ENCODE measurements at regions not wholly inside any gene's neighbourhood (a gene's known extent, or its start where the extent isn't known, plus 50 kb on each side); places are given as distances from the start of the nearest gene placed in this dataset.
A peak's percentile ranks its signal among the peaks of the same experiment; 100 is the strongest.

DNA sequence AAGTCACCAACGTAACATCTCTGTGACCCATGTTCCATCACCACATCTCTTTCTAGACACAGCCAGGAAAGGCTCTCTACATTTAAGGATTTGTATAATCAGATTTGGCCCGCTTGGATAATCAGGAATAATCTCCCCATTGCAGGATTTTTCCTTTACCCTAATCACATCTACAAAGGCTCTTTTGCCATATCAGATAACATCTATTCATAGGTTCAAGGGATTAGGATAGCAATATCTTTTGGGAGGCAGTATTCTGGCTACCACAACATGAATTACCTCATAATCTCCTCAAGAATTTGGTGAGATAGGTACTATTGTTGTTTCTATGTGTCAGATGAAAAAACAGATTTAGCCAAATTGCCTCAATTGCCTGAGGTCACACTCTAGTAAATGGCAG lies 142.8 kb upstream of the UBASH3B start:
- Histone ChIP-seq H3K27ac (ENCODE audit: low read depth in 1 of 2, low read length in 1 of 2) (no peak overlapping the region), H3K36me3 (ENCODE audit: control insufficient read depth in 2 of 2, insufficient read depth in 2 of 2, low read length in 1 of 2) (no peaks in the 10 kb centered on the region), H3K27me3 (ENCODE audit: control insufficient read depth in 2 of 2, insufficient read depth in 1 of 2, low read length in 1 of 2) (no peaks in the 10 kb centered on the region), H3K4me3 (ENCODE audit: low read length in 2 of 2) (no peak overlapping the region), H3K9me3 (ENCODE audit: control insufficient read depth in 2 of 2, insufficient read depth in 1 of 2, low read length in 1 of 2) (no peaks in the 10 kb centered on the region), H3K4me1 (ENCODE audit: control insufficient read depth in 2 of 2, insufficient read depth in 2 of 2, low read length in 2 of 2) (no peaks in the 10 kb centered on the region)
- 90% methylated on average over 2 of the region's 2 CpGs for WGBS
- no peak for DNase-seq (ENCODE audit: low read depth in 6 of 9, low spot score in 9 of 9)

DNA sequence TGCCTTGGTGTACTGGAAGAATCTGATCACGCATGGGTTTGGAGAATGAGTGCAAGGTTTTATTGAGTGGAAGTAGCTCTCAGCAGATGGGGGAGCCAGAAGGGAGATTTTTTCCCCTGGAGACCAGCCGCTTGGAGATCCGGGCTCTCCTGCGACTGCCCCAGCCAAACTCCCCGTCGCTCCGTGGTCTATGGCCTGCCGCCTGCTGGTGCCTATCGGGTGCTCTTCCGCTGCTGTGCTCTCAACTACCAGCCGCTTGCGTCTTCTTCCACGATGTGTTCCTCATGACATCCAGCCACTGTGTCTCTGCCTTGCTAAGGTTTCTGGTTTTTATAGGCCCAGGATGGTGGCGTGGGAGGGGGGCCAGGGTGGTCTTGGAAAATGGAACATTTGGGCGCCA lies 145.6 kb upstream of the UBASH3B start:
- Histone ChIP-seq H3K27me3 (ENCODE audit: control insufficient read depth in 2 of 2, insufficient read depth in 1 of 2, low read length in 1 of 2) (no peaks in the 10 kb centered on the region), H3K36me3 (ENCODE audit: control insufficient read depth in 2 of 2, insufficient read depth in 2 of 2, low read length in 1 of 2) (no peaks in the 10 kb centered on the region), H3K27ac (ENCODE audit: low read depth in 1 of 2, low read length in 1 of 2) (no peak overlapping the region), H3K4me3 (ENCODE audit: low read length in 2 of 2) (no peak overlapping the region), H3K9me3 (ENCODE audit: control insufficient read depth in 2 of 2, insufficient read depth in 1 of 2, low read length in 1 of 2) (no peaks in the 10 kb centered on the region), H3K4me1 (ENCODE audit: control insufficient read depth in 2 of 2, insufficient read depth in 2 of 2, low read length in 2 of 2) (no peaks in the 10 kb centered on the region)
- DNase-seq (ENCODE audit: low read depth in 6 of 9, low spot score in 9 of 9) = no peak
- WGBS = 97% methylated on average over 15 of the region's 15 CpGs

DNA sequence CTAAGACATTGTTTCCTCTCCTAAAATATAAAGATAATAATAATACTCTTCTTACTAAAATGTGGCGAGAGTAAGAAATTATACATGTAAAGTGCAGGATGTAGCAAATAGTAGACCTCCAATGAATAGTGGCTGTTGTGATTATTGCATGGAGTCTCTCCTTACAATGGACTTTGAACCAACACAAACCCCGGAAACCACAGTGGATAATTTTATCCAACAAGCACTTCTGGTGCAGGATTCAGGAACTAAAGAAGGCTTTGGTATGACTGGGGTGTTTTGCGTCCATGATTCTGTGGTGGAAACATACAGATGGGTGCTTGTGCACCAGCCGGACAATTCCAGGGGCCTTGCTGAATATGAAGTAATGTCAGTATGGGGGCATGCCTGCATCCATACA lies 146.4 kb upstream of the UBASH3B start:
- H3K27ac ChIP-seq (ENCODE audit: low read depth in 1 of 2, low read length in 1 of 2) = no peak overlapping the region
- no peaks in the 10 kb centered on the region for H3K9me3 ChIP-seq (ENCODE audit: control insufficient read depth in 2 of 2, insufficient read depth in 1 of 2, low read length in 1 of 2)
- H3K4me3 ChIP-seq (ENCODE audit: low read length in 2 of 2) = no peak overlapping the region
- WGBS = 87% methylated on average over 4 of the region's 4 CpGs
- DNase-seq (ENCODE audit: low read depth in 6 of 9, low spot score in 9 of 9) = no peak
- no peaks in the 10 kb centered on the region for H3K4me1 ChIP-seq (ENCODE audit: control insufficient read depth in 2 of 2, insufficient read depth in 2 of 2, low read length in 2 of 2)
- H3K27me3 ChIP-seq (ENCODE audit: control insufficient read depth in 2 of 2, insufficient read depth in 1 of 2, low read length in 1 of 2) = no peaks in the 10 kb centered on the region
- H3K36me3 ChIP-seq (ENCODE audit: control insufficient read depth in 2 of 2, insufficient read depth in 2 of 2, low read length in 1 of 2) = no peaks in the 10 kb centered on the region

DNA sequence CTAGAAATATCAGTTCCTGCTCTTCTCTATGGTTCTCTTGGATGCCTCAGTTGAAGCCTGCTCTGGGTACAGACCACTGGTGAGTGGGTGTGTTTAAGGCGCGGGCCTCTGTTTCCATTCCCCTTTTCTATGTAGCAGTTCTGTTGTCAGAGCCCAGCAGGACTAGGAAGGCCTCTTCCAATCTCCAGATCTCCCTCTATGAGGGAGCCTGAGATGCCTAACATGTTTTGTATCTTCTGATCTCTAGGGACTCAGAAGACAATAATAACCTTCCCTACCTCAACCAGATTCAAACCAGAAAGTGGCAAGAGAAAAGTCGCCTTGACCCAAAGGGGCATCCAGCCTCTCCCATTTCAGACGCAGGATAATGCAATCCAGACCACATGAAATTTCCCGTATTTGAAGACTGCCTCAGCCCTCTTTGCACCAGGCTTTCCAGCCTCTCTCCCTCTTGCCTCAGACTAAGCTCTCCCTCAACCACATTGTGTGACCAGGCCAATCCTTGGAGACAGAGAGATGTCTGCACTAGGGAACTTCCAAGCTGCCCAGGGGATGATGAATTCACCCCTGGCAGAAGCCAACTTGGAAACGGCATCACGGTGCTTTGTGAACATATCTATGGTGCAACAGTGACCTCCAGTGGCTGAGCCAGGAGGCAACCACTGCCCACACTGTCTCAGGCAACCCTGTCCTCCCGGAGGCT lies 150.1 kb upstream of the UBASH3B start:
- Histone ChIP-seq H3K27me3 (ENCODE audit: control insufficient read depth in 2 of 2, insufficient read depth in 1 of 2, low read length in 1 of 2) (no peaks in the 10 kb centered on the region), H3K4me3 (ENCODE audit: low read length in 2 of 2) (no peak overlapping the region), H3K27ac (ENCODE audit: low read depth in 1 of 2, low read length in 1 of 2) (no peak overlapping the region), H3K36me3 (ENCODE audit: control insufficient read depth in 2 of 2, insufficient read depth in 2 of 2, low read length in 1 of 2) (no peaks in the 10 kb centered on the region), H3K4me1 (ENCODE audit: control insufficient read depth in 2 of 2, insufficient read depth in 2 of 2, low read length in 2 of 2) (no peaks in the 10 kb centered on the region), H3K9me3 (ENCODE audit: control insufficient read depth in 2 of 2, insufficient read depth in 1 of 2, low read length in 1 of 2) (no peaks in the 10 kb centered on the region)
- DNase-seq (ENCODE audit: low read depth in 6 of 9, low spot score in 9 of 9) = peak in 6 of 9 donors; percentile 27 to 59 (median 30)
- WGBS = 60% methylated on average over 8 of the region's 8 CpGs

DNA sequence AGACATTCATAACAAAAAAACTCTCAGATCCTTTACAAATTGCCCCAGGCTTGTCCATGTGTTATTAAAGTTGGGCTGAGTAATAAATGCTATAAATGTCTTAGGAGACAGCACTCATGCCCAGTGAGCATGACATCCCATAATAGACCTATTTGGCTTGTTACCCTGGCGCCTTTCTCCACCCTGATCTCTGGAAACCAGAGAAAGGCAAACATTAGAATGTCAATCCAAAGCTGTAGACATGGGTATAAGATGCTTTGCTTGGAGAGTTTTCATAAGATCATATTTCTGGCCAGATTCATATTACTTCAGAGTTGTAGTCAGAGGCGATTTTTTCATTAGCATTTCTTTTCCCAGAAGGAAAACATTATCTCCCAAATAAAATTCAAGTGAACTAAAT lies 161.3 kb upstream of the UBASH3B start:
- WGBS = 91% methylated on average over 2 of the region's 2 CpGs
- no peak overlapping the region for H3K4me3 ChIP-seq (ENCODE audit: low read length in 2 of 2)
- H3K36me3 ChIP-seq (ENCODE audit: control insufficient read depth in 2 of 2, insufficient read depth in 2 of 2, low read length in 1 of 2) = no peaks in the 10 kb centered on the region
- no peaks in the 10 kb centered on the region for H3K27me3 ChIP-seq (ENCODE audit: control insufficient read depth in 2 of 2, insufficient read depth in 1 of 2, low read length in 1 of 2)
- no peaks in the 10 kb centered on the region for H3K9me3 ChIP-seq (ENCODE audit: control insufficient read depth in 2 of 2, insufficient read depth in 1 of 2, low read length in 1 of 2)
- DNase-seq (ENCODE audit: low read depth in 6 of 9, low spot score in 9 of 9) = peak in 1 of 9 donors; percentile 18
- no peak overlapping the region for H3K27ac ChIP-seq (ENCODE audit: low read depth in 1 of 2, low read length in 1 of 2)
- no peaks in the 10 kb centered on the region for H3K4me1 ChIP-seq (ENCODE audit: control insufficient read depth in 2 of 2, insufficient read depth in 2 of 2, low read length in 2 of 2)

DNA sequence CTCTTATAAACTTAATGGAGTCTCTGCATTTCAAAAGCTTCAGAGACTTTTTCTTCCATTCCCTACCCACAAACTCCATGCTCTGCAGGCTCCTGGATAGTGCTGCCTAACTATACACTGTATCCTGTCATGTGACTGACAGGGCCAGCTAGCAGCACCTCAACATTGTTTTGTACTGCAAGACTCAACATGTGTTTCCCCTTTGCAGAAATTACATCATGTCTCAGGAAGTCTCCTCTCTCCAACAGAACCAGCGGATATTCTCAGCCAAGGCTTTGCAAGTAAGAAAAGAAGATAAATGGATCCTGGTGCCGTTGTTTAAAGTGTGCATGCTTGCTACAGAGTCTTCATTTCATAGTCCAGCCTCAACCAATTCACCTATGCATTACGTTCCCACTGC lies 164.0 kb upstream of the UBASH3B start:
- no peaks in the 10 kb centered on the region for H3K9me3 ChIP-seq (ENCODE audit: control insufficient read depth in 2 of 2, insufficient read depth in 1 of 2, low read length in 1 of 2)
- H3K27me3 ChIP-seq (ENCODE audit: control insufficient read depth in 2 of 2, insufficient read depth in 1 of 2, low read length in 1 of 2) = no peaks in the 10 kb centered on the region
- 47% methylated on average over 3 of the region's 3 CpGs for WGBS
- H3K36me3 ChIP-seq (ENCODE audit: control insufficient read depth in 2 of 2, insufficient read depth in 2 of 2, low read length in 1 of 2) = no peaks in the 10 kb centered on the region
- peak in 1 of 9 donors; percentile 20 for DNase-seq (ENCODE audit: low read depth in 6 of 9, low spot score in 9 of 9)
- H3K4me3 ChIP-seq (ENCODE audit: low read length in 2 of 2) = no peak overlapping the region
- peak overlapping the region in 1 of 2 donors; percentile 50 for H3K27ac ChIP-seq (ENCODE audit: low read depth in 1 of 2, low read length in 1 of 2)
- no peaks in the 10 kb centered on the region for H3K4me1 ChIP-seq (ENCODE audit: control insufficient read depth in 2 of 2, insufficient read depth in 2 of 2, low read length in 2 of 2)

DNA sequence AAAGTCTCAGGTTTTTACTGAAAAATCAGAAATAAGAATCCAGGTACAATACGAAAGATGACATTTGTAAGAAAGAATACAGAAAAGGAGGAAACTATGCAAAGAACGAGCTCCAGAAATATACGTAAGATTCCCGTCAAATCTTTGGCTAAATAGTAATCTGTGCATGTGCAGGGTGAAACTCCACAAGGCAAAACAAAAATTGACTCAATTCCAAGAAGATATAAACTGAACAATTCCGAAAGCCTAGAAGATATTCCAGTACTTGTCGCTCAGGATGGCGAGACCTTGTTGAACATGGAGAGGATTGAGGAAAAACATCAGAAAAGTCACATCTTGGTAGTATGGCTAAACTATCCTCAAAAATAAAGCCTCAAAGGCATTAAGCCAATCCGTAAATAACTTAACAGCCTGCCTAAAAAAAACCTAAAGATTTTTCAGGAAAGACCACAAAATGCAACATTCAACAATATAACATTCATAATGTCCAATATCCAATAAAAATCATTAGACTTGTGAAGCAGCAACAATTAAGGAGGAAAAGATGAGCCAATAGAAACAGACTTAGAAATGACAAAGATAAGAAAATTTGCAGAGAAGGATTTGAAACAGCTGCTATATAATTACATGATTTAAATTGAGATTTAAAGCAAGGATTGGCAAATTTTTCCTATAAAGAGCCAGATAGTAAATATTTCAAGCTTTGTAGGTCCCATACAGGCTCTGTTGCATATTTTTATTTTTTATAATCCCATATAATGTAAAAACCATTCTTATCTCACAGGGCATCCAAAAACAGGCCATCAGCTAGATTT lies 166.4 kb upstream of the UBASH3B start:
- Histone ChIP-seq H3K4me3 (ENCODE audit: low read length in 2 of 2) (no peak overlapping the region), H3K27ac (ENCODE audit: low read depth in 1 of 2, low read length in 1 of 2) (no peak overlapping the region), H3K4me1 (ENCODE audit: control insufficient read depth in 2 of 2, insufficient read depth in 2 of 2, low read length in 2 of 2) (no peaks in the 10 kb centered on the region), H3K36me3 (ENCODE audit: control insufficient read depth in 2 of 2, insufficient read depth in 2 of 2, low read length in 1 of 2) (no peaks in the 10 kb centered on the region), H3K27me3 (ENCODE audit: control insufficient read depth in 2 of 2, insufficient read depth in 1 of 2, low read length in 1 of 2) (no peaks in the 10 kb centered on the region), H3K9me3 (ENCODE audit: control insufficient read depth in 2 of 2, insufficient read depth in 1 of 2, low read length in 1 of 2) (no peaks in the 10 kb centered on the region)
- WGBS = 97% methylated on average over 8 of the region's 8 CpGs
- DNase-seq (ENCODE audit: low read depth in 6 of 9, low spot score in 9 of 9) = no peak

DNA sequence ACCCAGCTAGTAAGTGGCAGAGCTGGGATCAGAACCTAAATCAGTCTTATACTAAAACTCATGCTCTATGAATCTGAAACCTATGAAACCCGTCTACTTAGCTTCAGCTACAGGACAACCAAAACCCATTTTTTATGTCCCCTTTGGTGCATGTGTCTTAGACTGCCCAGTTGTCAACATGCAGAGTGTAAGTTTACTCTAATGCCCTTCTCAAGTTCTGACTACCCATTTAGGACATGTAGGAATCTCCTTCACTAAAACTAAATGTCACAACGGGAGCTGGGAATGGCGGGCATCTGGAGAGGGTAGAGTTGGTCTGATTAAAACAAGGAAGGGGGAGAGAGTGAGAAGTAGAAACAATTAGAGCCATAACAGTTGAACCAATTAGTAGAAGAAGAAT lies 167.9 kb upstream of the UBASH3B start:
- Histone ChIP-seq H3K4me1 (ENCODE audit: control insufficient read depth in 2 of 2, insufficient read depth in 2 of 2, low read length in 2 of 2) (no peaks in the 10 kb centered on the region), H3K9me3 (ENCODE audit: control insufficient read depth in 2 of 2, insufficient read depth in 1 of 2, low read length in 1 of 2) (no peaks in the 10 kb centered on the region), H3K4me3 (ENCODE audit: low read length in 2 of 2) (no peak overlapping the region), H3K27me3 (ENCODE audit: control insufficient read depth in 2 of 2, insufficient read depth in 1 of 2, low read length in 1 of 2) (no peaks in the 10 kb centered on the region), H3K27ac (ENCODE audit: low read depth in 1 of 2, low read length in 1 of 2) (no peak overlapping the region), H3K36me3 (ENCODE audit: control insufficient read depth in 2 of 2, insufficient read depth in 2 of 2, low read length in 1 of 2) (no peaks in the 10 kb centered on the region)
- WGBS = 97% methylated on average over 3 of the region's 3 CpGs
- no peak for DNase-seq (ENCODE audit: low read depth in 6 of 9, low spot score in 9 of 9)

DNA sequence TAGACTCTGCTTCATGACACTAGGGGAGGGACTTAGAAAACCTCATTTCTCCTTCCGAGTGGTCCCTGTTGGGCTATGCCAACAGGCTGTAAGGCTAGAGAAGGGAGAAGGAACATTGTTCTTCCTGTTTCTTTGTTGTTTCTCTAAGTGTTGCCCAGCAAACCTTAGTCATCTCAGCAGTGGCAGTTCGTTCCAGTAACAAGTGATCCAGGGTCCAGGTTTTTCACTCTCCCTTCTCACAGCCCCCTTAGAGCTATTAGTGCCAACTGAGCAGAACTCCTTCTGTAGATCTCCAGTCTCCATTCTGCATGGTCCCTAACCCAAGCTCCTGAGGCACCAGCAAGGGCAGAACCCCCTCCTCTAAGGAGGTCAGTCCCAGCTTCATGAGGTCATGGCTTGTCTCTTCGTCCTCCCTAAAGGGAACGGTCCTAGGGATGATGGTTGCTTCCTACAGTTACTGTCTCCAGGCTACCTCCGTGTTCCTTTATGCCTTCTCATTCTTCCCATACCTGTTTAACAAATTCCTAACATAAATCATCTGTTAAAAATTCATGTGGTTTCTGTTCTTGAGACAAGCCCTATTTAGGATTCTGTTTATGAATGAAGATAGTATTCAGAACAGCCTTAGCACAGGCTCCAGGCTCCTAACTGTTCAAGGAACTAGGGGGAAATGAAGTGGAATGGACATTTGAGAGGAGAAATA lies 168.6 kb upstream of the UBASH3B start:
- Histone ChIP-seq H3K36me3 (ENCODE audit: control insufficient read depth in 2 of 2, insufficient read depth in 2 of 2, low read length in 1 of 2) (no peaks in the 10 kb centered on the region), H3K27me3 (ENCODE audit: control insufficient read depth in 2 of 2, insufficient read depth in 1 of 2, low read length in 1 of 2) (no peaks in the 10 kb centered on the region), H3K27ac (ENCODE audit: low read depth in 1 of 2, low read length in 1 of 2) (no peak overlapping the region), H3K4me3 (ENCODE audit: low read length in 2 of 2) (no peak overlapping the region), H3K9me3 (ENCODE audit: control insufficient read depth in 2 of 2, insufficient read depth in 1 of 2, low read length in 1 of 2) (no peaks in the 10 kb centered on the region), H3K4me1 (ENCODE audit: control insufficient read depth in 2 of 2, insufficient read depth in 2 of 2, low read length in 2 of 2) (no peaks in the 10 kb centered on the region)
- DNase-seq (ENCODE audit: low read depth in 6 of 9, low spot score in 9 of 9) = no peak
- 91% methylated on average over 5 of the region's 5 CpGs for WGBS
